ENCODE measurements at regions not wholly inside any gene's neighbourhood (a gene's known extent, or its start where the extent isn't known, plus 50 kb on each side); places are given as distances from the start of the nearest gene placed in this dataset.
"Not testable (repeated sequence)": the region's sequence is repeated elsewhere in the genome, so short reads cannot be mapped to it uniquely, and the experiment has no call there.

DNA sequence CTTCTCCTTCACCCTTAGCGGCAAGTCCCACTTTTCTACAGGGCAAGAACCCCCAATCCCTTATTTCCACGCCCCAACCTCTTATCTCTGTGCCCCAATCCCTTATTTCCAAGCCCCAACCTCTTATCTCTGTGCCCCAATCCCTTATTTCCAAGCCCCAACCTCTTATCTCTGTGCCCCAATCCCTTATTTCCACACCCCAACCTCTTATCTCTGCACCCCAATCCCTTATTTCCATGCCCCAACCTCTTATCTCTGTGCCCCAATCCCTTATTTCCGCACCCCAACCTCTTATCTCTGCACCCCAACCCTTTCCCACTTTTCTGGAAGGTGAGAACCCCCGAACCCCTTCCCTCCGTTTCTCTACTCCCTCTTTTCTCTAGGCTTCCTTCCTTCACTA lies 116.1 kb upstream of the GJE1 start:
- H3K36me3 Mint-ChIP-seq; H3K27ac Mint-ChIP-seq; H3K4me1 Mint-ChIP-seq; H3K27me3 Mint-ChIP-seq; H3K4me3 Mint-ChIP-seq; H3K9me3 Mint-ChIP-seq; POLR2A ChIA-PET; DNase-seq; ATAC-seq (ENCODE audit: low read depth): not testable (repeated sequence)

GRCh38 chr6:142015463-142015862 lies 117.3 kb upstream of the GJE1 start:
- DNase-seq; H3K9me3 Mint-ChIP-seq; H3K4me3 Mint-ChIP-seq; H3K27ac Mint-ChIP-seq; H3K36me3 Mint-ChIP-seq; H3K4me1 Mint-ChIP-seq; ATAC-seq (ENCODE audit: low read depth); H3K27me3 Mint-ChIP-seq; POLR2A ChIA-PET: not testable (repeated sequence)

- no peak overlapping the region for H3K27ac Mint-ChIP-seq
- H3K4me1 Mint-ChIP-seq: peaks cover 4% of the 10 kb centered on the region
- POLR2A ChIA-PET: no interaction called here
Measured at GRCh38 chr6:142015011-142015410, 117.7 kb upstream of the GJE1 start.

DNA sequence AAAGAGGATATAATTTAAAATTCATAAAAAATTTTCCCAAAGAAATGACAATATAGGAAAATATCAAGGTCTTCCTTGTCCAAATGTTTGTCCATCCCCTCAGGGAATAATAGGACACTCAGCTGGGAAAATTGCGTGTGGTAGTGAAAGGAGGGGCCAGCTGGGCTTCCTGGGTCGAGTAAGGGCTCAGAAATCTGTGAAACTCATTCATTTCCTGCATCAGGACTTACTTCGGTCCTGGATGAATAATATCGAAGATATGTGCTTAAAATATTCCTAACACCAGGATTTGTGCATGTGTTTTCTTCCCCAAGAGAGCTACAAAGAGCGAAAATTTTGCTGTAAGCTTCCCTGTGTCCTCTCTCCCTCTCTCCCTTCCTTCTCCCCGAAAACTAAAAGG lies 118.2 kb upstream of the GJE1 start:
- H3K9me3 Mint-ChIP-seq: no peaks in the 10 kb centered on the region
- peaks cover 4% of the 10 kb centered on the region for H3K4me1 Mint-ChIP-seq
- no peak for DNase-seq
- peaks cover 2% of the 10 kb centered on the region for H3K27me3 Mint-ChIP-seq
- POLR2A ChIA-PET: no interaction called here
- H3K4me3 Mint-ChIP-seq: no peak overlapping the region
- H3K36me3 Mint-ChIP-seq: no peaks in the 10 kb centered on the region
- no peak for ATAC-seq (ENCODE audit: low read depth)
- no peak overlapping the region for H3K27ac Mint-ChIP-seq

More at GRCh38 chr6:142015011-142015410, 117.7 kb upstream of the GJE1 start:
- DNase-seq (no peak), ATAC-seq (ENCODE audit: low read depth) (no peak)
- Mint-ChIP-seq H3K36me3 (no peaks in the 10 kb centered on the region), H3K9me3 (peaks cover 3% of the 10 kb centered on the region), H3K27me3 (peaks cover 2% of the 10 kb centered on the region), H3K4me3 (no peak overlapping the region)

DNA sequence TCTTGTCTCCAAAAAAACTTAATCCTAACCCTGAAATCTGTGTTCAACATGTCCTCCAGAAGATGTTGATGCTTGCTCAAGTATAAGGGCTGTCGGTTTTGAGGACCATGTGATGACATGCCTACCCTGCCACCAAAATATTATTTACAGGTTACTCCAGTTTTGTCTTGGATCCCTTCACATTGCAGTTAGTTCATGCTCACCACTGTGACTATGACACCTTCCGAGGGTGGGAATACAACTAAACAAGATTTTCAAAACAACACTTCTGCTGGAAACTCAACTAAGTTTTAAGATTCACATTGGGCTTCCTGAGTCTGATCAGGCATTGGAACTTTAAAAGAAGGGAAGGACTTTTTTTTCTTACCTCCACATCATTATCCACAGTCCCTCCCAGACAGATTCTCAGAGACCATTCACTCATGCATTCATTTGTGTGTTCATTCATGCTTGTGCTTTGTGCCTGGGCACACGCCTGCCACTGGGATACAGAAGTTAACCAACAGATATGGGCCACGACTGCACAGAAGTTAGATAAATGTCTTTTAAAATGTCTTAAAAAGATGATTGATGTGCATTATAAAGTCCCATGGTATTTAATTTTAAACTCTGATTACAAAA lies 118.7 kb upstream of the GJE1 start:
- ATAC-seq (ENCODE audit: low read depth): no peak
- peaks cover 4% of the 10 kb centered on the region for H3K4me1 Mint-ChIP-seq
- no peaks in the 10 kb centered on the region for H3K9me3 Mint-ChIP-seq
- DNase-seq: no peak
- peaks cover 2% of the 10 kb centered on the region for H3K27me3 Mint-ChIP-seq
- H3K36me3 Mint-ChIP-seq: no peaks in the 10 kb centered on the region
- H3K4me3 Mint-ChIP-seq: no peak overlapping the region
- H3K27ac Mint-ChIP-seq: no peak overlapping the region
- POLR2A ChIA-PET: no interaction called here

- Mint-ChIP-seq H3K9me3 (no peaks in the 10 kb centered on the region), H3K27me3 (peaks cover 2% of the 10 kb centered on the region), H3K4me1 (peaks cover 4% of the 10 kb centered on the region), H3K36me3 (no peaks in the 10 kb centered on the region), H3K4me3 (no peak overlapping the region), H3K27ac (no peak overlapping the region)
- DNase-seq (no peak), ATAC-seq (ENCODE audit: low read depth) (no peak)
- POLR2A ChIA-PET: no interaction called here
Measured at GRCh38 chr6:142013287-142013686, 119.4 kb upstream of the GJE1 start.

GRCh38 chr6:142011775-142012174 lies 121.0 kb upstream of the GJE1 start:
- H3K4me3 Mint-ChIP-seq: no peak overlapping the region
- H3K4me1 Mint-ChIP-seq: peaks cover 4% of the 10 kb centered on the region
- H3K27me3 Mint-ChIP-seq: peaks cover 2% of the 10 kb centered on the region
- no peaks in the 10 kb centered on the region for H3K36me3 Mint-ChIP-seq
- no peaks in the 10 kb centered on the region for H3K9me3 Mint-ChIP-seq
- ATAC-seq (ENCODE audit: low read depth) (no peak), DNase-seq (no peak)
- POLR2A ChIA-PET: no interaction called here
- no peak overlapping the region for H3K27ac Mint-ChIP-seq

GRCh38 chr6:142011156-142011555 lies 121.6 kb upstream of the GJE1 start:
- Mint-ChIP-seq H3K4me3 (no peak overlapping the region), H3K9me3 (no peaks in the 10 kb centered on the region), H3K36me3 (no peaks in the 10 kb centered on the region), H3K4me1 (peaks cover 4% of the 10 kb centered on the region), H3K27me3 (peaks cover 2% of the 10 kb centered on the region), H3K27ac (no peak overlapping the region)
- POLR2A ChIA-PET: no interaction called here
- DNase-seq (no peak), ATAC-seq (ENCODE audit: low read depth) (no peak)

GRCh38 chr6:142009647-142010046 lies 123.1 kb upstream of the GJE1 start:
- H3K4me3 Mint-ChIP-seq: no peak overlapping the region
- ATAC-seq (ENCODE audit: low read depth) (no peak), DNase-seq (no peak)
- POLR2A ChIA-PET: no interaction called here
- no peak overlapping the region for H3K27ac Mint-ChIP-seq
- H3K9me3 Mint-ChIP-seq: no peaks in the 10 kb centered on the region
- peaks cover 2% of the 10 kb centered on the region for H3K27me3 Mint-ChIP-seq
- peaks cover 4% of the 10 kb centered on the region for H3K4me1 Mint-ChIP-seq
- H3K36me3 Mint-ChIP-seq: no peaks in the 10 kb centered on the region

DNA sequence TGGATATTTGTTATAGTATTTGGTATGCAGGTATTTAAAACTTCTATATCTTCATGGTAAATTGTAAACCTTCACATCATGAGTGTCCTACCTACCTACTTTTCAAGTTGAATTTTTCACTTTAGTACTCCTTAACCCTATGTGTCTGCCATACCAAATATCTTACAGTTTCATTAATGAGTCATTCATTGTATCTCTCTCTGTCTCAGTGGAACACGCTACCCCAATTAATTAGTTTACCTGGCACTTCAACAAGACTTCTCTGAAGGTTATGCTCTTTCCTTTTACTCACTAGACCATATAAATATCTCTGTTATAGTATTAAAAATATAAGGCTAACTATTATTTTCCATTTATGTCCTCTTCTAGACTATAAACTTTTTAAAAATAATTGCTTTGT lies 123.9 kb upstream of the GJE1 start:
- Mint-ChIP-seq H3K27ac (no peak overlapping the region), H3K4me1 (peaks cover 4% of the 10 kb centered on the region), H3K9me3 (no peaks in the 10 kb centered on the region), H3K27me3 (peaks cover 2% of the 10 kb centered on the region), H3K36me3 (no peaks in the 10 kb centered on the region), H3K4me3 (no peak overlapping the region)
- no peak for DNase-seq
- POLR2A ChIA-PET: no interaction called here
- ATAC-seq (ENCODE audit: low read depth): no peak

GRCh38 chr6:142008016-142008735 lies 124.5 kb upstream of the GJE1 start:
- H3K4me3 Mint-ChIP-seq: no peak overlapping the region
- H3K36me3 Mint-ChIP-seq: no peaks in the 10 kb centered on the region
- H3K27ac Mint-ChIP-seq: no peak overlapping the region
- POLR2A ChIA-PET: no interaction called here
- ATAC-seq (ENCODE audit: low read depth) (no peak), DNase-seq (no peak)
- H3K9me3 Mint-ChIP-seq: no peaks in the 10 kb centered on the region
- H3K4me1 Mint-ChIP-seq: peaks cover 2% of the 10 kb centered on the region
- H3K27me3 Mint-ChIP-seq: peaks cover 2% of the 10 kb centered on the region

- Mint-ChIP-seq H3K9me3 (no peaks in the 10 kb centered on the region), H3K27ac (no peak overlapping the region), H3K4me1 (no peaks in the 10 kb centered on the region), H3K4me3 (no peak overlapping the region), H3K27me3 (no peaks in the 10 kb centered on the region), H3K36me3 (no peaks in the 10 kb centered on the region)
- DNase-seq (no peak), ATAC-seq (ENCODE audit: low read depth) (no peak)
- POLR2A ChIA-PET: no interaction called here
Measured at GRCh38 chr6:142005021-142005420, 127.7 kb upstream of the GJE1 start.

GRCh38 chr6:142002825-142003405 lies 129.8 kb upstream of the GJE1 start:
- POLR2A ChIA-PET: no interaction called here

DNA sequence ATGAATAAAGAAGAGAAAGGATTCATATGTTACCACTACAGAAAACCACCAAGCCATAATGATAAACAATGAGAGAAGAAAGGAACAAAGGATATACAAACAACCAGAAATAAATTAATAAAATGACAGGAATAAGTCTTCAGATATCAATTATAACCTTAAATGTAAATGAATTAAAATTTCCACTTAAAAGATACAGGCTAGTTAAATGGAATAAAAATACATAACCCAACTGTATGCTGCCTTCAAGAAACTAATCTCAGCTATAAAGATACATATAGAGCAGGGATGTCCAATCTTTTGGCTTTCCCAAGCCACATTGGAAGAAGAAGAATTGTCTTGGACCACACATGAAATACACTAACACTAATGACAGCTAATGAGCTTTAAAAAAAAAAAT lies 135.9 kb upstream of the GJE1 start:
- no peak overlapping the region for H3K27ac Mint-ChIP-seq
- DNase-seq (no peak), ATAC-seq (ENCODE audit: low read depth) (no peak)
- peaks cover 13% of the 10 kb centered on the region for H3K9me3 Mint-ChIP-seq
- H3K36me3 Mint-ChIP-seq: no peaks in the 10 kb centered on the region
- no peak overlapping the region for H3K4me3 Mint-ChIP-seq
- H3K4me1 Mint-ChIP-seq: no peaks in the 10 kb centered on the region
- POLR2A ChIA-PET: no interaction called here
- peaks cover 2% of the 10 kb centered on the region for H3K27me3 Mint-ChIP-seq

More at GRCh38 chr6:142002825-142003405, 129.8 kb upstream of the GJE1 start:
- no peak for DNase-seq
- Mint-ChIP-seq H3K4me1 (no peaks in the 10 kb centered on the region), H3K9me3 (peaks cover 4% of the 10 kb centered on the region), H3K27me3 (peaks cover 2% of the 10 kb centered on the region), H3K4me3 (no peak overlapping the region), H3K36me3 (no peaks in the 10 kb centered on the region), H3K27ac (no peak overlapping the region)
- no peak for ATAC-seq (ENCODE audit: low read depth)

Measured in activated naive CD8-positive, alpha-beta T cell treated with anti-CD3 and anti-CD28 coated beads, Interleukin-2, amount 10 ng/mL, durations not matched to agents 7 days and 5 days (primary cell).